Hepatocyte (in vitro differentiated cells): ENCODE measurements at regions not wholly inside any gene's neighbourhood (a gene's known extent, or its start where the extent isn't known, plus 50 kb on each side); places are given as distances from the start of the nearest gene placed in this dataset.

Experiments
- CTCF ChIP-seq: fragments of 200-600 bp; sonication (generic); IDR thresholded peaks from 2 replicates; pipeline ENCODE4 v1.5.1; 2016; ENCODE audit warnings: antibody characterized with exemption, mild to moderate bottlenecking; ENCODE audit not compliant: poor library complexity
- EZH2phosphoT487 ChIP-seq: fragments of 200-600 bp; sonication (generic); IDR thresholded peaks from one replicate; pipeline ENCODE4 v1.6.1; 2018; ENCODE audit warnings: antibody characterized with exemption, mild to moderate bottlenecking, low read depth, moderate library complexity; ENCODE audit not compliant: unreplicated experiment, severe bottlenecking

DNA sequence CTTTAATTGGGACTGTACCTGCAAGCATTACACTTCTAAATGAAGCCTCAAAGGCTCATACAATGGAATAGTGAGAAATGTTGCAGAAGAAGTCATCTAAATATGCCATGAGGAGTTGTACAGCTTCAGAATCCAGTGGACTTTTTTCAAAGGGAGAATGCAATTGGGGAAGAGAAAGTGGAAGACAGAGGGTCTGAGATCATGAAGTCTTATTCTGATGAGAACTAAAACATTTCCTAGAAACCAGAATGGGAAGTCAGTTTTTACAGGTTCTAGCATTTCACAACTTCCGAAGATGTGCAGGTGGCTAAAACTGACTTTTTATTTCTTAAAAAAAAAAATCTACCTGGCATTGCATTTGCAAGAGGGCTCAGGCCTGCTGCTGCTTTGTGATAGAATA, 424.4 kb upstream of the RUNX1 start:
- no peak for TF ChIP-seq CTCF
- TF ChIP-seq EZH2phosphoT487, result no peak
